HG03159 (cell line): ENCODE measurements at regions not wholly inside any gene's neighbourhood (a gene's known extent, or its start where the extent isn't known, plus 50 kb on each side); places are given as distances from the start of the nearest gene placed in this dataset.
"Not testable (repeated sequence)": the region's sequence is repeated elsewhere in the genome, so short reads cannot be mapped to it uniquely, and the experiment has no call there.

Experiments
- ATAC-seq: cut with Tn5 transposase; IDR thresholded peaks from one replicate; pipeline ENCODE4 v1.9.1; 2021; ENCODE audit warnings: mild to moderate bottlenecking, moderate library complexity; ENCODE audit not compliant: unreplicated experiment

GRCh38 chr13:38283346-38283745 is 66.3 kb upstream of the UFM1 start:
- no peak for ATAC-seq

- no peak for ATAC-seq
These were observed 84.5 kb upstream of the UFM1 start for GRCh38 chr13:38265132-38265497.

- ATAC-seq = no peak
These were observed 85.1 kb upstream of the UFM1 start for GRCh38 chr13:38264363-38265131.

- ATAC-seq = no peak
These were observed 87.4 kb upstream of the UFM1 start for GRCh38 chr13:38262211-38262610.

- ATAC-seq = no peak
These were observed 94.1 kb upstream of the UFM1 start for GRCh38 chr13:38255600-38255999.

- no peak for ATAC-seq
These were observed 109.8 kb upstream of the UFM1 start for GRCh38 chr13:38239874-38240273.

- no peak for ATAC-seq
These were observed 121.3 kb upstream of the UFM1 start for GRCh38 chr13:38228322-38228721.

- no peak for ATAC-seq
These were observed 123.2 kb upstream of the UFM1 start for GRCh38 chr13:38226496-38226895.

- no peak for ATAC-seq
These were observed 126.6 kb upstream of the UFM1 start for GRCh38 chr13:38223089-38223488.

GRCh38 chr13:38221120-38221519 is 128.5 kb upstream of the UFM1 start:
- not testable (repeated sequence) for ATAC-seq

GRCh38 chr13:38216181-38216580 is 133.5 kb upstream of the UFM1 start:
- ATAC-seq = no peak

- ATAC-seq = no peak
These were observed 136.3 kb upstream of the UFM1 start for GRCh38 chr13:38213314-38213713.

GRCh38 chr13:38210928-38211596 is 138.6 kb upstream of the UFM1 start:
- no peak for ATAC-seq

- ATAC-seq = no peak
These were observed 145.1 kb upstream of the UFM1 start for GRCh38 chr13:38204556-38204955.

GRCh38 chr13:38202740-38203139 is 146.9 kb upstream of the UFM1 start:
- ATAC-seq = no peak

GRCh38 chr13:38191016-38191415 is 158.6 kb upstream of the UFM1 start:
- no peak for ATAC-seq

GRCh38 chr13:38180670-38181069 is 169.0 kb upstream of the UFM1 start:
- ATAC-seq = peak; percentile 62

GRCh38 chr13:38180126-38180525 is 169.5 kb upstream of the UFM1 start:
- ATAC-seq = no peak

GRCh38 chr13:38176664-38177063 is 173.0 kb upstream of the UFM1 start:
- no peak for ATAC-seq

- no peak for ATAC-seq
These were observed 176.2 kb upstream of the UFM1 start for GRCh38 chr13:38173403-38173802.

- peak; percentile 99 for ATAC-seq
These were observed 182.4 kb upstream of the UFM1 start for GRCh38 chr13:38167164-38167822.

- ATAC-seq = no peak
These were observed 183.5 kb upstream of the UFM1 start for GRCh38 chr13:38166116-38166515.
